22Rv1 (cell line): ENCODE measurements at regions not wholly inside any gene's neighbourhood (a gene's known extent, or its start where the extent isn't known, plus 50 kb on each side); places are given as distances from the start of the nearest gene placed in this dataset.

ENCODE experiments used
- ZFX ChIP-seq: fragments of 450-650 bp; IDR thresholded peaks from 2 replicates; pipeline ENCODE4 v1.6.1; 2017; ENCODE audit warnings: antibody characterized with exemption, borderline replicate concordance
- TF ChIP-seq, protein P1 (sequence below): fragments of 450-650 bp; IDR thresholded peaks from 2 replicates; pipeline ENCODE4 v1.5.1; 2017; ENCODE audit warnings: mild to moderate bottlenecking

DNA sequence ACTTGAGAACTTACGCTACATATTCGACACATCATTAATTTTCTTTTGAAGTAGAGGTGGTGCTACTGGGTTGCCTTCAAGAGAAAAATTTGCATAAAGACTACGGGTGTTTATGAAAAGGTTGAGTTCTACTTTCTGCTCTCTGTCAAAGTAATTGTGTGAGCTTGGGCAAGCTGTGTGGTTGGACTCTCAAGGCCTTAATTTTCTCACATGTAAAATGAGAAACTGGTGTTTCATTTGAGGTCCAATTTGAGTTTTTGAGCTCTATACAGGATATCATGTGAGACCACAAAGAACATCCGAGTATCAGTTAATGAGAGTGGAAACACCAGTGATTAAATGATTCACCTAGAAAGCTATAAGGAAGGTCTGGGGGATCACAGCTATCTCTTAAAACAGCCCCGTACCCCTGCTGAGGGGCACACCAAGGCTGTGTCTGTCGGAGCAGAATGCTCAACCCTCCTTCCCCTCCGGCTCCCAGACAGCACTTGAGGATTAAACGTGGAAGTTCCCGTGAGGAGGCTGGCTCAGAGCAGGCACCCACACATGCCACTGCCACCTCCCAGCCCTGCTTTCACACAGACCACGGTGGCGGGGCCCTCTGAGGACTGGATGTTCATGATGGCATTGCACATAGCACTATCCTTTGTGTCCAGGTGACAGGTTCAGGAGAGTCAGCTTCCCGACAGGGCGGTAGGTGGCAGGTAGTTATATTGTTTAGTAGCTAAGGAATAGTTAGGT, 191.8 kb downstream of the RNF144A start:
- TF ChIP-seq, protein P1, sequence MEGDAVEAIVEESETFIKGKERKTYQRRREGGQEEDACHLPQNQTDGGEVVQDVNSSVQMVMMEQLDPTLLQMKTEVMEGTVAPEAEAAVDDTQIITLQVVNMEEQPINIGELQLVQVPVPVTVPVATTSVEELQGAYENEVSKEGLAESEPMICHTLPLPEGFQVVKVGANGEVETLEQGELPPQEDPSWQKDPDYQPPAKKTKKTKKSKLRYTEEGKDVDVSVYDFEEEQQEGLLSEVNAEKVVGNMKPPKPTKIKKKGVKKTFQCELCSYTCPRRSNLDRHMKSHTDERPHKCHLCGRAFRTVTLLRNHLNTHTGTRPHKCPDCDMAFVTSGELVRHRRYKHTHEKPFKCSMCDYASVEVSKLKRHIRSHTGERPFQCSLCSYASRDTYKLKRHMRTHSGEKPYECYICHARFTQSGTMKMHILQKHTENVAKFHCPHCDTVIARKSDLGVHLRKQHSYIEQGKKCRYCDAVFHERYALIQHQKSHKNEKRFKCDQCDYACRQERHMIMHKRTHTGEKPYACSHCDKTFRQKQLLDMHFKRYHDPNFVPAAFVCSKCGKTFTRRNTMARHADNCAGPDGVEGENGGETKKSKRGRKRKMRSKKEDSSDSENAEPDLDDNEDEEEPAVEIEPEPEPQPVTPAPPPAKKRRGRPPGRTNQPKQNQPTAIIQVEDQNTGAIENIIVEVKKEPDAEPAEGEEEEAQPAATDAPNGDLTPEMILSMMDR = no peak
- no peak for TF ChIP-seq ZFX
